Limb (tissue), 2 donors: ENCODE measurements at regions not wholly inside any gene's neighbourhood (a gene's known extent, or its start where the extent isn't known, plus 50 kb on each side); places are given as distances from the start of the nearest gene placed in this dataset.
"Not testable (repeated sequence)": the region's sequence is repeated elsewhere in the genome, so short reads cannot be mapped to it uniquely, and the experiment has no call there.

Experiments used
- DNase-seq, 2 donors: peaks; one replicate each; pipeline ENCODE4 v3.0.0-alpha.2; 2016; ENCODE audit errors: extremely low spot score in 2 of 2

DNA sequence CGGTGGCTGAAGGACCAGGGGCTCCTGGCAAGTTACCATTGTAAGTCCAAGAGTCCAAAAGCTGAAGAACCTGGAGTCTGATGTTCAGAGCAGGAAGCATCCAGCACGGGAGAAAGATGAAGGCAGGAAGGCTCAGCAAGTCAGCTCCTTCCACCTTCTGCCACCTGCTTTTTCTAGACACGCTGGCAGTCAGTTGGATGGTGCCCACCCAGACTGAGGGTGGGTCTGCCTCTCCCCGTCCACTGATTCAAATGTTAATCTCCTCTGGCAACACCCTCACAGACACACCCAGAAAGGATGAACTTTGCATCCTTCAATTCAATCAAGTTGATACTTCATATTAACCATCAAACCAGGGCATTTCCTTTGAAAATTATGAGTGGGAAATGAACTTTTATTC lies 1272.4 kb upstream of the TMEM132C start:
- no peak for DNase-seq

DNA sequence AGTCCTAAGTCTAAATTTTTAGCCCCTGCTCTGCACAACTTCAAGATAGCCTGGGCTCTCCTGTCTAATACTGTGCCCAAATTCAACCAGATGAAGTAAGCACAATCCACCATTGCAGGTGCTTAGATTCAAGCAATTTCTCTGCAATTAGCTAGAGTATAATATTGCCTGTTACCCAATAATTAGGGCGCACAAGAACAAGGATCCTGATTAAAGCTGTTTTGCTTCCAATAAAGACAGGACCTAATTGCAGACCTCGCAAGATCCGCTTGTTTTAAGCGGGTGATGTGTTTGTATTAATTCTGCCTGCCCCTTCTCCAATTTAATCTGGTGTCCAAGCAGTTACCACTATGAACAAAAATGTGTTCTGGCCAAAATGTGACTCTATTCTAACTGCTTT lies 1268.9 kb upstream of the TMEM132C start:
- DNase-seq, result no peak

DNA sequence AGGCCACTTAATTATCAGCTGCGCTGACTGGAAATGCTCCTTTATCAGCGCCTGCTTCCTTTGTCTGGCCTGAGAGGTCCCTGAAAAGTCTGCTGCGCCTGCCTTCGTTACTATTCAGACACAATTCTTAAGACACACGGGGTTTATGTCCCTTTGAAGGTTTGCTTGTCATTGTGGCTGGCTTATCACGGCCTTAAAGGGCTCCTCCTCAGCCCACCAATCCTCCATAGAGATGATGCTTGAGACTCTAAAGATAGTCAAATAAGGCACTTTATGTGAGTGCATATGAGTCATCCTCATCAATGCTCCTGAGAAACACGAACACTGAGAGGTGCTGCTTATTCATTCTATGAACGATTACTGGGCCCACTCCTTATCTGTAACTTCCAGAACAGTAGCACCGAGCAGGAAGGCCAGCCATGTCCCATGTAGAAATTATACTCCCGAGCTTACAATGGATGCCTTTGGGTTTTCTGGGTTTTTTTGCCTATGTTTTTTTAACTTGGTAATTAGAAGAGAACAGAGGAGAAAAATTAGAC lies 1268.2 kb upstream of the TMEM132C start:
- no peak for DNase-seq

DNA sequence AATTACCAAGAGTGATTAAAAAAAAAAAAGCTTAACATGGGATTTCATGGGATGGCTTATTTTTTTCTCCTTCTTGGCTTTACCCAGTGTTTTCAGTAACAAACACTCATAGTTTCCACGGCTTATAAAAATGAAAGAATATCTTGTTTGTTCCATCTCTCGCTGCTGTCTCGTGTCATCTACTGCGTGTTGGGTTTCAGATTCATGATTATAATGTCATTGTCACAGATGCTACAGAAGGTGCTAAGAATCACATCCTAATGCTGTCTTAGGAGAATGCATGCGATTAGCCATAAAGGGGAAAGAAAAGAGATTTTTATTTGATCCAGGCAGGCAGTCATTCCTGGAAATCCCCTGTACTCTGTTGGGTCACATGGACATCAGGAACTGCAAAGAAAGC lies 1267.6 kb upstream of the TMEM132C start:
- DNase-seq, result no peak

DNA sequence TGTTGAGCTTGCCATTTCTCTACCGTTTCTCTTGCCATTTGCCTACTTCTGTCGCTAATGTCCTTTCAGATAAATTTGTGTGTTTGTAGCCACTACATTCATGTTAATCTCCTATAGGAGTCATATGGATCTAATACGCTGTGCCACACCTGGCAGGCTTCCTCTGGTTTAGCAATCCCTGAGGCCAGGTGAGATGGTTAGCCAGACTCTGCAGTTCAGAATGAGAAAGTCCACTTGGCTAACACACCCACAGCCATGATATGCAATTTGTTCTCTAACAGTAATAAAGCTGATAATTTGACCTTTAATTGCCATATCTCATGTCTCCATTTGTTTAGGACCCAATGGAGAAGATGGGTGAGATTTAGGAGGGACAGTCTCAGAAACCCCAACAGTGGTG lies 1261.6 kb upstream of the TMEM132C start:
- DNase-seq, result no peak

DNA sequence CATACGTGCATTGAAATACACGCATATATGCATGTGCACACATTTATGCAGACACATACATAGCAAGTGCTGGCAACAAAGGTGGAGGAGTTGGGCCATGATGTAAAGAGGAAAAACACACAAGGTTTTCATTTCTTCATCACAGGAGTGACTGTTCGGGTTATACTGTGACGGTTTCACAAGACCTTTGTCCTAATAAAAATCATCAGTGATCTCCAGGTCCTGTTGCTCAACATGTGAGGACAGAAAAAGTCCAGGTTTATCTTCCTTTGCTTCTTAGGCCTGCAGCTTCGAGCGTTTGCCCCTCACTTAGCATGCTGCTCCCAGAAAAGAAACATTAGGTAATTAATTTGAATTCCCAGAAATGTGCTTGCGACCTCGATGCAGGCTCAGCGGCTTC lies 1260.0 kb upstream of the TMEM132C start:
- no peak for DNase-seq

DNA sequence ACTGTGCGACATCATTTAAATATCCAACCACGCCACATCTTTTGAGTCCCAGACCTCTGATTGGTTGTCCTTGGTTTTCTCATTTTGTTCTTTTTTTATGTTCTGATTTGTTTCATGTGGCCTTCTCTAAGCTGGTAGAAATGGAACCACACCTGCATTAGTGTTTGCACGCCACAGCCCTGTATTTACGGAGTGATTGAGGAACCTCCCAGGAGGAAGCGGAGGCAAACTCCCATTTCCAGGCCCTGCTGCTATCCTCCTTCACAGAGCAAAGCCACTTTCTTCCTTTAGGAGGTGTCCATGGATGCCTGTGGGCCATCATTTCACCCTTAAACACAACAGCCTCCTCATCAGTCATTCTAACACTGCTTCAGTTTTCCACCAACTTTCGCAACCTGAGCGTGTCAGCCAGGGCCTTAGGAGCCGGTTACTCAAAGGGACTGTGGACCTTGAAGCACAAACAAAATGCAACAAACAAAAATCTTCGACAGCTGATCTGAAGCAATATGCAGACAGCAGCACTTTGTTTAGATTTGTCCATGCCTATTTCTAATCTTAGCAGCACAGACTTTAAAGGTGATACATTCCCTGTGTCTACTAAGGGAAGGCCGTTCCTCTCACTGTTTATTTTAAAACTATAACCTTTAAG lies 1258.1 kb upstream of the TMEM132C start:
- DNase-seq, result no peak

DNA sequence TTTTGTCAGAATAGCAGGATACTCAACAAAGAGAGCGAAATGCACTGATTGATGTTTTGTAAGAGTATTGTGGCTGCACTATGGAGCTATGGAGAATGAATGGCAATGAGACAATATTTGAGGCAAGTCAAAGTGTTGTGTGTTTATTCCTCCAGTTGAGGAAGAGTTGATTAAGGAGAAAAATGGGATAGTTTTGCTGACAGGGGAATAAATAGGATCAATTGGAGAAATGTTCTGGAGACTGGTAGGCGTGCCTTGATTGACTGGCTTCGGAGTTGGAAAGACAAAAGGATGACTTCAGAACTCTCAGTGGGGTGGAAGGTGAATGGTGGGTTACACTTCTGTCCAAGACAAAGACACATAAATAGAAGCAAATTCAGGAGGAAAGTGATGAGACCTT lies 1254.9 kb upstream of the TMEM132C start:
- no peak for DNase-seq

DNA sequence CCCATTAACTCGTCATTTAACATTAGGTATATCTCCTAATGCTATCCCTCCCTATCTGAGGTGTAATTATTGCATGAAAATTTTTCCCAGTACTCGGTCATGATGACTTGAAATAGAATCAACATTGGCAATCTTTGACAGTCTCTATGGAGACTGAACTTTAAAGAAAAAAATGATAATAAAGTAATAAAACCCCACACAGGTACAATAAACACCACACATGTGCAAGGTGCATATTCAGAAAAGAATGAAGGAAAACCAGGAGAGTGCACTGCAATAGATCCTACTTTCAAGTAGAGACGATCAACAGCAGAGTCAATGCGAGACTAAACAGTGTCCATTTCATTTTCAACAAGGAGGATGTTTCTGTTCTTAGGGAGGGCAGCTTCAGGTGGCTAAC lies 1253.8 kb upstream of the TMEM132C start:
- DNase-seq, result no peak

DNA sequence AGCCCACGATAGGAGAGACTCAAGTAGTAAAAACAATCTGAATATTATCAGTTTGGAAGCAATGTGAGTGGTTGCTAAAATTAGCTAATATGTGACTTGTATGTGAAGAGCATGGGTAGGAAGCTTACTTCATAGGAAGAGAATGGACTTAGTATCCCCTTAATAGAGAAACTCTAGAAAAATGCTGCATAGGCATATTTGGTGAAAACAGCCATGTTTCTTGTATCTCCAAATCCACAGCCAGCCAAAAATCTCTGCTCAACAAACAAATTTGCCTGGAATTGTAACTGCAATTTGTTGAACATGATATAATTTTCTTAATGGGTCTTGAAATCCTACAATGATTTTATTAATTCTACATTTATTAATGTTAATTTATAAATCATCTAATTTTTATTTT lies 1252.9 kb upstream of the TMEM132C start:
- DNase-seq, result no peak

DNA sequence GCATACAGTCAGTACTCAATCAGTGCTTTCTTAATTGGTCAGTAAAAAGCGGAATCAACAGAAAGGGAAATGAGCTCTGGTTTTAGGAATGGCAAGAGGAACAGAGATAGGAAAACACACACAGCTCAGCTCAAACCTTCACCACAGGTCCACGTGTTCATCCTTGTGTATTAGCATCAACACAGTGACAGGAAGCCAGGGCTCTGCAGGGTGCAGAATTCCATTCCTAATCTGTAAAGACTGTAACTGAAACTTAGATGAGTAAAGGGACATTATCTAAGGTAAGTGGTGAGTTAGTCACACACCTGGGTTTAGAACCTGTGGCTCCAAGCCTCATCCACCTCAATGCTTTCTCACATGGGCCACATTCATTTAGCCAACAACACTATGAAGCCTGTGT lies 1242.2 kb upstream of the TMEM132C start:
- no peak for DNase-seq

DNA sequence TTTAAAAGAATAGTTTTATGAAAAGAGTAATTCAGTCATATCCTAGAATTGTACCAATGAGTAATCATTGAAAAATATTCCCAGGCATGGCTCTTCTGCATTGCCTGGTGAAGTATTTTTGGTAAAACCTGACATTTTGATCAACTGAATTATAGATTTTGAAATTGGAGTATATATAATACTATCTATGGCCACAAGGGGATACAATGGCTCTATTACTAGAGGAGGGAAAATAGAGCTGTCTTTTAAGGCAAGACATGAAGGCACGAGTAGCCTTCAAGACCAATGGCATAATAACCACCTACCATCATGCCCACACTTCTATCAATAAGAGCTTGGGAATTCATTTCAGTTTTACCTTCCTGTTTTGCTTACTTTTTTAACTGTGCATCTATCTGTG lies 1241.4 kb upstream of the TMEM132C start:
- no peak for DNase-seq

DNA sequence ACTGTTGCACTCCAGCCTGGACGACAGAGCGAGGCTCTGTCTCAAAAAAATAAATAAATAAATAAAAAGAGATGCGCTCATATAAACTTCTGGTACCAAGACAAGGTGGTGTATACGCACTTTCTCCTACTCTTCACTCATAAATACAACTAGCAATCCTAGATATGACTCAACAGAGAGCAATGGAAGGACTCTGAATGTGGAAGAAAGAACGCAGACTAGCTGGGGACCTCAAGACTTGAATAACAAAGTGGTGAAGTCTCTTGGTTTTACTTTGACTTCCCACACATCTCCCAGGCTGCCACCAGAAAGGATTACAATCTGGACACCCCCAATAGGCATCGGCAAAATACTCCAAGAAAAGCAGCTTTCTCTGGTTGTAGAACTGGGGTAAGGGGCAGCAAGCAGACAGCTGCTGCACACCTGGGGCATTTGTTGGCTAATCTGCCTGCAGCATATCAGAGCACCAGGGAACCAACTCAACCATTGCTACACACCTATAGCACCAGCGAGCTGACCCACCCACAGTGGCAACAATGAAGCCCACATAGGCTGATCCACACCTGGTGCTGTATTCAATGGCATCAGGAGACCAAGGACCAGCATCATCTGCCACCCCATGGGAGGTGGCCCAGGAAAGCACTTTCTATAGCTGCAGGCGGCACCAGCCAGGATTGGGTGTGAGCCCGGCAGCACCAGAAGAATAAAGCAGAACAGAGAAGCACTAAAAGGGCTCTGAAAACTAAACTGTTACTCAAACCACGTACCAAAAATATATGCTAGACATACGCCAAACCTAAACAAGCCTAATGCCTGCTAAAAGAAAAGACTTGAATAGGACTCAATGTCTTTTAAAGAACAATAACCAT lies 1231.7 kb upstream of the TMEM132C start:
- DNase-seq, result no peak

DNA sequence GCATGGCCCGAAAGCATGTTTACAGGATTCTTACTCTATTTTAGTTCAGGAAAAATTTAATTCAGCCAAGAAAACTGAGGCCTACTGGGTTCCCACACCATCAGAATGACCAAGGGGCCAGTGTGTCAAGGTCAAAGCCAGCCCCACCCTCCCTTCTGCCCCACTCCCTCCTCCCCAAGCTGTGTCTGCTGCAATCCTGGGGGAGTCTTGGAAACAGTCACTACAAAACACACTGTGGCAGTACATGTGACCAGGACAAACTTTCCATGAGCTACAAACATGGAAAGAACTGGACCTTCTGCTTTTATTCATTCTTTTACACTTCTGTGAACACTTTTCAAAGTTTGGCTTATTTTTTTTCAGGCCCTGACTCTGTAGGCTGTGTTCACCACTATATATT lies 1228.8 kb upstream of the TMEM132C start:
- DNase-seq, result no peak

DNA sequence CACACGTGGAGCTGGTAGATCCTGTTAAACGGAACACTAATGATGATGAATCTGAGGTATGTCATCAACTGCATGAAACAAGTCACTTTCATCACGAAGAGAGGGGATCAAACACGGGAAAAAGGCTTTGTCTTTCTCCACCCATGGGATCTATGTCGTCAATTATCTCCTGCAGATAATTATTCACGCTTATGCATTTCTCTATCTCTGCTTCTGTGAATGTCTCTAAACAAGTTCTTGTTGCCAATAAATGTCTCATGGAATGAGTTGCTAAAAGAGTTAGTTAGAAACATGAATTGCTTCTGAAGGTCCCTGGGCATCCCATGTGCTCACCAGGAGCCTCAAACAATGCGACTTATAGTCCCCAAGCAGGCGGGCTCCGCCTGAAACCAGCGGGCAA lies 1228.2 kb upstream of the TMEM132C start:
- no peak for DNase-seq

DNA sequence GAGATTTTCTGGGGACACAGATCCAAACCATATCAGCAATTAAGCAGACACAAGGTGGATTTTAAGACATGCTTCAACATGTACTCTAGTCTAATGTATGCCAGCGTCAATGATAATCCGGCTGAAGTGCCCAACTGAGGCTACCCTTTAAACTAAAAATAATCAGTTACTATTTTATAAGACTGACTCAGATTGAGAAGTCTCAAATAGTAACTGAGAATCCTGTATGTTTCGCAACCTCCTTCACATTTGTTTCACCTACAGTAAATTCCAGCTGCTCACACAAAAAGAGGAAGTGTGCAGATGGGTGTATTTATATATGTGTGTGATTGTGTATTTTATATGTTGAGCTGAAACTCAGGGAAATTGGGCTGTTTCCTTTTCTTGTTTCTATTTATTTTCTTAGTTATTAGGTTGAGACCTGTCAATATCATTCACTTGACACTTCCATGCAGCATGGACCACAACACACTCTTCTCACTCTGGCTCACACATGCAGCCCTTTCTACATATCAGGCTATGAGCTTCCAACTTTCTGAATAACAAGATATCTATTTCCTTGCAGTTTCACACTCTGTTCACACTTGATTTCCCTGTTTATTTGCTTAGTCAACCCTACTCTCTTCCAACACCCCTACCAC lies 1224.9 kb upstream of the TMEM132C start:
- no peak for DNase-seq

DNA sequence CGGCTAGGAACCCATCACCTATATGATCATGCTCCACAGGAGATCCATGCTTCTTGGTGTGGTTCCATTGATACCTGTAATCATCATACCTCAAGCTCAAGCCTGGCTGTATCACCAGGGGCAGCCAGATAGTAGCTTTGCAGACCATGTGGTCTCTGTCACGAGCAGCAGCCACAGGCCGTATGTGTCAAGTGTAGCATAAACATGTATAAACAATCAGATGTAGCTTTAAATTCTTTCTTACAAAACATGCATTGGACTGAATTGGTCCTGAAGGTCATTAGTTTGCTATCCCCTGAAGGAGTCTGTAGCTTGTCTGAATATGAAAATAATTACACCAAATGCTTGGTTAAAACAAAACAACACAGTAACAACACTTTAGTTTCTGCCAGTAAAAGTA lies 1223.2 kb upstream of the TMEM132C start:
- DNase-seq, result no peak

DNA sequence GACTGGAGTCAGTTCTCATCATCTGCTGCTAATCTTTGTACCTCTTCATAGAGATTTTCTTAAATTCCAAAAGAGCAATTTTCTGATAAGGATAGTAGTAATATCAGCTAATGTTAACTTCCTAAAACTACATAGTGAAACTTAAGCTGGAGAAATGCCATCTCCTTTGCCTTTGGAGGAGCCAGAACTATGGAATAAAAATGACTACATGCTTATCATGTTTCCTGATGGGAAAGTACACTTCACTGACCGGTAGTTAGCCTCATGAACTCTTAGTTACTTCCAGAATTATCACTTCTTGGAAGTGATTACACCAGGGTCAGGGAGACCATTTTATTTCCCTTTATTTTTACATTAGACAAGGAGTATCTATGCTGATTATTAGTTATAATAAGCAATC lies 1222.1 kb upstream of the TMEM132C start:
- DNase-seq, result no peak

DNA sequence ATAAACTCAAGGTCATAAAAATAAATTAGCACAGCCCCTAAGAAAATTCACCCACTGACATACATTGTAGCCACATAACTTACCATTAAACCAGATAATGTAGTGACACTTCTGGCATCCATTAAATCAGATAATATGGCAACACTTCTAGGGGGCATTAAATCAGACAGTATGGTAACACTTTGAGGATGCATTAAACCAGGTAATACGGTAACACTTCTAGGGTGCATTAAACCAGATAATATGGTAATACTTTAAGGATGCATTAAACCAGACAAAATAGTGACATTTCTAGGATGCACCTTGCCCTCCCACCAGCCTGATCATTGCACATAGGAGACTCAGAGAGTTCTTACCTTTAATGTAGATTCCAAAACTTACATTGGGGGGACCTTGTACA lies 1220.5 kb upstream of the TMEM132C start:
- DNase-seq, result no peak

DNA sequence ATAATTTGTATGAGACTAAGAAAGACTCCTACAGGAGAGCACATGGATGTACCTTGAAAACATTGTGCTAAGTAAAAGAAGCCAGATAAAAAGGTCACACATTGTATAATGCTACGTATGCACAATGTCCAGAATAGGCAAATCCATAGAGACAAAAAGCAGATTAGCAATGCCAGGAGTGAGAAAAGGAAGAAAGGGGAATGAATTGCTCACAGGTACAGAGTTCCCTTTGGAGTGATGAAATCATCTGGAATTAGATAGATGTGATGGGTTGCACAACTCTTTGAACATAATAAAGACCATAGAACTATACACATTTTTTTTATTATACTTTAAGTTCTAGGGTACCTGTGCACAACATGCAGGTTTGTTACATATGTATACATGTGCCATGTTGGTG lies 1218.9 kb upstream of the TMEM132C start:
- DNase-seq, result no peak

DNA sequence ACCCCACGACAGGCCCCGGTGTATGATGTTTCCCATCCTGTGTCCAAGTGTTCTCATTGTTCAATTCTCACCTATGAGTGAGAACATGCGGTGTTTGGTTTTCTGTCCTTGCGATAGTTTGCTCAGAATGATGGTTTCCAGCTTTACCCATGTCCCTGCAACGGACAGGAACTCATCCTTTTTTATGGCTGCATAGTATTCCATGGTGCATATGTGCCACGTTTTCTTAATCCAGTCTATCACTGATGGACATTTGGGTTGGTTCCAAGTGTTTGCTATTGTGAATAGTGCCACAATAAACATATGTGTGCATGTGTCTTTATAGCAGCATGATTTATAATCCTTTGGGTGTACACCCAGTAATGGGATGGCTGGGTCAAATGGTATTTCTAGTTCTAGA lies 1218.4 kb upstream of the TMEM132C start:
- DNase-seq, result not testable (repeated sequence)

DNA sequence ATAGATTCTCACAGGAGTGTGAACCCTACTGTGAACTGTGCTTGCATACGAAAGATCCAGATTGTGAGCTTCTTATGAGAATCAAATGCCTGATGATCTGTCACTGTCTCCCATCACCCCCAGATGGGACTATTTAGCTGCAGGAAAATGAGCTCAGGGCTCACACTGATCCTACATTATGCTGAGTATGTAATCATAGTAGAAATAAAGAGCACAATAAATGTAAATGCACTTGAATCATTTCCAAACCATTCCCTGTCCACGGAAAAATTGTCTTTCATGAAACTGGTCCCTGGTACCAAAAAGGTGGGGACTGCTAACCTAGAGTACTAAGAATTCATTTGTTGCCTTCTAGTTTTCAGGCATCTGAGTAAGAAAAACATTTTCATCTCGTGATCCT lies 1215.8 kb upstream of the TMEM132C start:
- DNase-seq, result no peak
